GM12891 (cell line): ENCODE measurements at regions not wholly inside any gene's neighbourhood (a gene's known extent, or its start where the extent isn't known, plus 50 kb on each side); places are given as distances from the start of the nearest gene placed in this dataset.

Source experiments
- POLR2A ChIP-seq: IDR thresholded peaks from 2 replicates; pipeline ENCODE4 v1.6.1; 2011; ENCODE audit warnings: low read depth, low read length, control low read depth
- POLR2AphosphoS5 ChIP-seq: IDR thresholded peaks from 2 replicates; pipeline ENCODE4 v1.6.1; 2011; ENCODE audit warnings: low read depth, low read length, control low read depth
- TAF1 ChIP-seq: IDR thresholded peaks from 2 replicates; pipeline ENCODE4 v1.6.1; 2011; ENCODE audit warnings: low read depth, low read length, control low read depth

DNA sequence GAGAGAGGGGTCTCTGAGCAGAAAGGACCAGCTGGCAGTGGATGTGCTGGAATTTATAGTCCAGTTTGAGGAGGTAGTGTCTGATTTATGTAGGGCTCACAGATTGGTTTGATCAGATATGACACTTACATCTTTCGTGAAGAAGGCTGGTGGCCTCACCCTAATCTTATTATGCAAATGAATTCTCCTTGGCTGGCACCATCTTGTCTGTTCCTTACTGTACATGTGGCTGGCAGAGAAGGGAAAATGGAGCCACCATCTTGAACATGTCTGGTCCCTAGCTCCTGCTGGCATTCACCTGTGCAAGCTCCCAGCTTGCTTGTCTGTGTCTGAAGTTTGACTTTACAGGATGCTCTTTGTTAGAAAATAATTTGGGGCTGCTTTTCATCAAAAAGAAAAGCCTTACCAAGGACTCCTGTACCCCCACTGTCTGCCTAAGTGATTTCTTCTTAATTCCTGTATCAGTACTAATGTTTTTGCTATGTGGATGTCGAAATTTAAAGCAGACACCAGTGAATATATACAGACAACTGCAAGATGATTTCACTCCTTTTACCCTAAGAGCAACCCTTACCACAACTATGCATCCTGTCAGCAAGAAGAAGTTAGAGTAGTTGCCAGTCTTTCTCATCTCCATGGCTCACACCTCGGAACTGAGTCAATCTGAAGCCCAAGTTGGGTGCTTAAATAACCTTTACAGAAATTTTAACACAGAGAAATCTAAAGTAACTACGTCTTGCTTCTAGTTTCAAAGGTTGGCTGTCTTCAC lies 322.0 kb upstream of the SEMA3D start:
- TF ChIP-seq POLR2AphosphoS5, result no peak
- TF ChIP-seq POLR2A, result no peak
- TF ChIP-seq TAF1, result no peak
